Spleen (tissue), 7 donors: ENCODE measurements at regions not wholly inside any gene's neighbourhood (a gene's known extent, or its start where the extent isn't known, plus 50 kb on each side); places are given as distances from the start of the nearest gene placed in this dataset.

Experiments used
- CTCF ChIP-seq, 11 experiments: fragments of 200-600 bp in 7 of 11; fragments of 450-650 bp in 4 of 11; sonication (generic) in 4 of 11; IDR thresholded peaks in 8 of 11; conservative IDR thresholded peaks in 3 of 11; 1 replicate in 7 of 11; 2 replicates in 4 of 11; pipeline versions ENCODE4 v1.4.0 to v1.8.0; 2016 to 2021; ENCODE audit warnings: antibody characterized with exemption in 11 of 11, inconsistent platforms in 4 of 11, mild to moderate bottlenecking in 1 of 11
- POLR2A ChIP-seq, 3 donors: fragments of 450-650 bp; IDR thresholded peaks; one replicate each; pipeline ENCODE4 v1.5.1; 2017; ENCODE audit warnings: antibody characterized with exemption in 3 of 3, mild to moderate bottlenecking in 1 of 3
- POLR2AphosphoS5 ChIP-seq, 3 donors: sonication (generic); formaldehyde crosslinking; IDR thresholded peaks; one replicate each; pipeline ENCODE4 v1.5.1; 2017; ENCODE audit warnings: antibody characterized with exemption in 3 of 3
- donor health status: DM: no; HTN: no; CAD: no; lungs with moderate emphysema.
- donor health status: DM: no; HTN: no; CAD: no.
- donor health status: DM: no; HTN: no; CAD: no.

DNA sequence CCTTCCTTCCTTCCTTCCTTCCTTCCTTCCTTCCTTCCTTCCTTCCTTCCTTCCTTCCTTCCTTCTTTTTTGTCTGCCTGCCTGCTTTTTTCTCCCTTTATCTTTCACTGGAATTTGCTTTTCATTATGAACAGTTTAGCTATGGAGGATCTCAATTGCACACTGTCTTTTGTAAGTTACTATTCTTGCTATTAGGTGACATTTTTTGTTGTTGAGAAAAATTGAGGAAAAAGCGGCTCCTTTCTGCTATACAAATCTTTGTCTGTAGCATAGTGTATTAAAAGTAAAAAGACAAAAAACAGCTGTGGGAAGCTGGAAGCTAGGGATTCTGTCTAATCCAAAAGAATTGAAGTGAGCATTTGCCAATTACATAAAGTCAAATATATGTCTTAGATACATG, 448.7 kb downstream of the DCDC2C start:
- TF ChIP-seq CTCF (IDR thresholded peaks at IDR 0.05 in 8 of 11, conservative IDR thresholded peaks at IDR 0.05 in 3 of 11) (no peak), POLR2AphosphoS5 (IDR thresholded peaks at IDR 0.05) (no peak), POLR2A (IDR thresholded peaks at IDR 0.05) (no peak)
